HepG2 (cell line): ENCODE measurements at regions not wholly inside any gene's neighbourhood (a gene's known extent, or its start where the extent isn't known, plus 50 kb on each side); places are given as distances from the start of the nearest gene placed in this dataset.

Experiments used
- CREM ChIP-seq, 2 experiments: sonication (generic) in 1 of 2; formaldehyde crosslinking in 1 of 2; IDR thresholded peaks; 2 replicates each; pipeline versions ENCODE4 v1.4.0 to v1.6.1; 2016 to 2020; ENCODE audit warnings: antibody characterized with exemption in 1 of 2, mild to moderate bottlenecking in 1 of 2, missing genetic modification reagents in 1 of 2
- DMAP1 ChIP-seq: IDR thresholded peaks from 2 replicates; pipeline ENCODE4 v1.6.1; 2016
- FOSL2 ChIP-seq: sonication (generic); formaldehyde crosslinking; IDR thresholded peaks from 2 replicates; pipeline ENCODE4 v1.4.0; 2020; ENCODE audit warnings: missing genetic modification reagents
- FOXK1 ChIP-seq: sonication (generic); formaldehyde crosslinking; IDR thresholded peaks from 2 replicates; pipeline ENCODE4 v1.4.0; 2020; ENCODE audit warnings: low read depth, missing genetic modification reagents, borderline replicate concordance
- LCORL ChIP-seq, 2 experiments: fragments of 450-650 bp in 1 of 2; sonication (generic) in 1 of 2; formaldehyde crosslinking in 1 of 2; IDR thresholded peaks; 2 replicates each; pipeline versions ENCODE4 v1.5.0 to v1.6.1; 2017 to 2020; ENCODE audit warnings: antibody characterized with exemption in 1 of 2, missing genetic modification reagents in 1 of 2
- MXD4 ChIP-seq: IDR thresholded peaks from 2 replicates; pipeline ENCODE4 v1.6.1; 2016; ENCODE audit warnings: mild to moderate bottlenecking, missing biosample characterization, missing genetic modification reagents
- NRL ChIP-seq: sonication (generic); formaldehyde crosslinking; IDR thresholded peaks from 2 replicates; pipeline ENCODE4 v1.5.0; 2020; ENCODE audit warnings: missing genetic modification reagents, mild to moderate bottlenecking, moderate library complexity, borderline replicate concordance
- POLR2G ChIP-seq: fragments of 200-400 bp; formaldehyde crosslinking; IDR thresholded peaks from 2 replicates; pipeline ENCODE4 v1.6.1; 2018; ENCODE audit warnings: mild to moderate bottlenecking, low read depth, low read length, moderate library complexity
- RBM39 ChIP-seq: fragments of 200-400 bp; formaldehyde crosslinking; IDR thresholded peaks from one replicate; pipeline ENCODE4 v1.6.1; 2018; ENCODE audit warnings: antibody characterized with exemption, mild to moderate bottlenecking, low read depth, low read length; ENCODE audit not compliant: poor library complexity, severe bottlenecking
- XBP1 ChIP-seq: sonication (generic); formaldehyde crosslinking; IDR thresholded peaks from 2 replicates; pipeline ENCODE4 v1.5.0; 2020; ENCODE audit warnings: missing genetic modification reagents
- ZBTB42 ChIP-seq: sonication (generic); formaldehyde crosslinking; IDR thresholded peaks from 2 replicates; pipeline ENCODE4 v1.5.0; 2020; ENCODE audit warnings: mild to moderate bottlenecking, missing genetic modification reagents
- ZBTB49 ChIP-seq: sonication (generic); formaldehyde crosslinking; IDR thresholded peaks from 2 replicates; pipeline ENCODE4 v1.4.0; 2020; ENCODE audit warnings: missing genetic modification reagents, borderline replicate concordance
- ZFP90 ChIP-seq: sonication (generic); formaldehyde crosslinking; IDR thresholded peaks from 2 replicates; pipeline ENCODE4 v1.8.0; 2022; ENCODE audit warnings: missing genetic modification reagents, mild to moderate bottlenecking, inconsistent platforms, borderline replicate concordance
- ZNF160 ChIP-seq: sonication (generic); formaldehyde crosslinking; IDR thresholded peaks from 2 replicates; pipeline ENCODE4 v1.8.0; 2022; ENCODE audit warnings: mild to moderate bottlenecking, inconsistent platforms, missing genetic modification reagents
- ZNF17 ChIP-seq: sonication (generic); formaldehyde crosslinking; IDR thresholded peaks from 2 replicates; pipeline ENCODE4 v1.5.0; 2020; ENCODE audit warnings: mild to moderate bottlenecking, missing genetic modification reagents
- ZNF407 ChIP-seq: sonication (generic); formaldehyde crosslinking; IDR thresholded peaks from one replicate; pipeline ENCODE4 v1.5.1; 2020; ENCODE audit warnings: mild to moderate bottlenecking, missing genetic modification reagents; ENCODE audit errors: not compliant biosample characterization
- ZNF816 ChIP-seq: sonication (generic); formaldehyde crosslinking; IDR thresholded peaks from 2 replicates; pipeline ENCODE4 v1.8.0; 2022; ENCODE audit warnings: missing genetic modification reagents, mild to moderate bottlenecking, borderline replicate concordance
- TF ChIP-seq, protein P1 (sequence below): IDR thresholded peaks from 2 replicates; pipeline ENCODE4 v1.6.1; 2016; ENCODE audit warnings: low read depth, borderline replicate concordance

DNA sequence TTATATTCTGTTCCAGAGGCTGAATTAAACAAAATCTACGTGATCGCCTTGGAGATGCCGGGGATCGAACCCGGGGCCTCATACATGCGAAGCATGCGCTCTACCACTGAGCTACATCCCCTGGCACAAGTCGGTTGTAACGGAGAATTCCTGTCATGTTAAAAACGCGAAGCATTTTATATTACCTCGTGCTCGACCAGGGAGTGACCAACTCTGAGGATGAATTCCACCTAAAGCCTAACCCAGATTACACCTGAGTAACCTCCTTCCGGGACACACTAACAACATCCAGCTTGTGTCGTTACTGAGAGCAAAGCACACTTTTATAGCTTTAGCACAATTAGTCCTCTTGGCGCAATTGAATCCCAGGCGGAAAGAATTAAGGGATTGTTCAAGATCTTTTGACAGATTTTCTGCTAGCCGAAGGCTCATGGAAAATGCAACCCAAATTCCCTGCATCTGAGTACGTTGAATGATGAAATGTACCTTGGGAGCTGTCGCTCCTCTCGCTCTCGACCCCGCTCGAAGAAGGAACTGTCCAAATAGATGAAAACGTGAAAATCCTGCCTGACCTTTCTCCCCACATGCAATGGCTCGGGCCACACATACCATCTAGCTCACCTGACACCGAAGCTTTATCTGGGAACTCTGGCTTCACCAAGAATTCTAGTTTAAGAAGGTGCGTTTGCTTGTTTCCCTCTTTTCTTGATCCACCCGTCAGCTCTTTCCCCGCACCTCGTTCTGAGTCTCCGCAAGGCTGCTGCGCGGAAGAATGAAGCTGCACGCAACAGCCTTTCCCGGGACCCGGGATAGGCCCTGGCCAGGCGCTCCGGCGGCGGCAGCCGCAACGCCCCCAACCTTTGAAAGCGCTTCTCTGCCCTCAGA, 148.3 kb downstream of the GPX5 start (continued):
- TF ChIP-seq ZNF407 (CRISPR knock-in tag) (no peak), POLR2G (no peak), ZBTB49 (CRISPR knock-in tag) (no peak), FOSL2 (CRISPR knock-in tag) (peak; percentile 34; the same call in 1 of the 2 replicates), DMAP1 (CRISPR knock-in tag) (no peak), FOXK1 (CRISPR knock-in tag) (no peak), ZNF17 (CRISPR knock-in tag) (no peak), ZFP90 (CRISPR knock-in tag) (0 out of 2 replicates have a peak, but pooled peaks have one; percentile 36), XBP1 (CRISPR knock-in tag) (no peak), CREM (IDR thresholded peaks at IDR 0.05) (peak; percentile 58; the same call in 1 of the 2 replicates), CREM (CRISPR knock-in tag; IDR thresholded peaks at IDR 0.05) (no peak), ZNF816 (CRISPR knock-in tag) (peak; percentile 6; the same call in 1 of the 2 replicates), LCORL (IDR thresholded peaks at IDR 0.05) (no peak), LCORL (CRISPR knock-in tag; IDR thresholded peaks at IDR 0.05) (no peak), RBM39 (no peak), MXD4 (CRISPR knock-in tag) (no peak; the same call in 1 of the 2 replicates), ZNF160 (CRISPR knock-in tag) (peak; percentile 74; the same call in 1 of the 2 replicates), ZBTB42 (no peak), NRL (CRISPR knock-in tag) (no peak; the same call in 1 of the 2 replicates)
- TF ChIP-seq, protein P1, sequence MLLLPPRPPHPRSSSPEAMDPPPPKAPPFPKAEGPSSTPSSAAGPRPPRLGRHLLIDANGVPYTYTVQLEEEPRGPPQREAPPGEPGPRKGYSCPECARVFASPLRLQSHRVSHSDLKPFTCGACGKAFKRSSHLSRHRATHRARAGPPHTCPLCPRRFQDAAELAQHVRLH (CRISPR knock-in tag), result peak; percentile 36; the same call in 1 of the 2 replicates
